ENCODE measurements at regions not wholly inside any gene's neighbourhood (a gene's known extent, or its start where the extent isn't known, plus 50 kb on each side); places are given as distances from the start of the nearest gene placed in this dataset.
"Not testable (repeated sequence)": the region's sequence is repeated elsewhere in the genome, so short reads cannot be mapped to it uniquely, and the experiment has no call there.

DNA sequence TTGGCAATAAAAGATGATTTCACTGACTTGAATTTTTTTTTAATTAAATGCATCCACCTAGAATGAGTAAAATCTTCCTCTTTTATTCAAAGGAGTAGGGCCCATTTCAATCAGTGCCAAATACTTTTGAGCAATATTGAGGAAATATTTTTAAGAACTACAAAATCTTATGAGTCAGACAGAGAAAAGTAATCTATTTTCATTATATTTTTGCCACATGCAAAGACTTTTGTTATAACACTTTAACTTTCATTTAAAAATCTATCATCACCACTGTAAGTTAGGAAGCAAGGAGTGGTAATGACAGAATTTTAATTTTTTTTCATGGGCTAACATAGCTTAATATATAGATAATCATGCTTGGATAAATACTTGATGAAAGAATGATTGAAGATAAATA, 345.2 kb upstream of the KITLG start:
- no peak for DNase-seq

DNA sequence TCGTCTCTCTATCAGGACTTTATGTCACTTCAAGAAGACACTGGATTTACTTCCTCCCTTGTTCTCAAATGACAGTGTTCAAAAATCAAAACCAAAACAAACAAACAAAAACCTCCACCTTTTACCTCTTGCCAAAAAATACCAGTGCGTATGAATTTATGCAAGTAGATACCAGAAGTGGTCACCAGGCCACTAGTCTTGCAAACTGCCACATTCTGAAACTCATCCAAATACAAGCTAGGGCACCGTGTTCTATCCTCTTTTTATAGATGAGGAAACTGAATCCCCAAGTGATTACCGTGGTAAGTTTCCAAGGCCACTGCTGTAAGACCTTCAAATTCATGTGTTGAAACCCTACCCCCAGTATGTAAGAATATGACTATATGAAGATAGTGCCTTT, 343.9 kb upstream of the KITLG start:
- no peak for DNase-seq

DNA sequence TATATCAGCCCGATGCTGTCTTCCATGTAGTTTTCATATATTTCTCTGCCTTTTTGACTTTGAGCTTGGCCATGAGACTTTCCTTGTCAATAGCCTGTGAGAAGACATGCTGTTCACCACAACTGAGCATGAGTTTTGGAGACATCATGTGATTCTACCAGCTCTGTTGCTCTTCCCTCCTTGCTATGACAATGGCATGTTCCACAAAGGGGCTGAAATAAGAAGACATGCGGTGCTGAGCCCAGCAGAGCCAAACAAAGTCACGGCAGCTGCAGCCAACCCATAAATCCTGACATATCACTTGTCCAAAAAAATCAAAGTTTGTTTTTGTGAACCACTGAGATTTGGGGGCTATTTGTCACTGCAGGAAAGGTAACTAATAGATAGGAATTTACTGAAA, 343.4 kb upstream of the KITLG start:
- DNase-seq, result no peak

DNA sequence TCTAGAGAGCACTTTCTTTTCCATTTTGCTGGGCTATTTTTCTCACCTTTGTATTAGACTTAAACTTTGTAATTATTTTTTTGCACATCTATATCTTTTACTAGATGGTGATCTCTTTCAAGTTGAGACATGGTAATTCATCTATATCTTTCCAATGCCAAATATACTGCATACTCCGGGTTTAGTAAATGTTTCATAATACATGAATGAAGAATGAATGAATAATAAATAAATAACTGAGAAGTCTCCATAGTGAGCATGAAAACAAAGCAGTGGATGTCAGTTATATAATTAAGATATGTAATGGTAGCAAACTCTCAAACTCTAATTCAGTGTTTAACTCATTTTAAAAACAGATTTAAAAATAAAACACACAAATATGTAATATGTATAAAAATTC, 342.5 kb upstream of the KITLG start:
- DNase-seq, result no peak

DNA sequence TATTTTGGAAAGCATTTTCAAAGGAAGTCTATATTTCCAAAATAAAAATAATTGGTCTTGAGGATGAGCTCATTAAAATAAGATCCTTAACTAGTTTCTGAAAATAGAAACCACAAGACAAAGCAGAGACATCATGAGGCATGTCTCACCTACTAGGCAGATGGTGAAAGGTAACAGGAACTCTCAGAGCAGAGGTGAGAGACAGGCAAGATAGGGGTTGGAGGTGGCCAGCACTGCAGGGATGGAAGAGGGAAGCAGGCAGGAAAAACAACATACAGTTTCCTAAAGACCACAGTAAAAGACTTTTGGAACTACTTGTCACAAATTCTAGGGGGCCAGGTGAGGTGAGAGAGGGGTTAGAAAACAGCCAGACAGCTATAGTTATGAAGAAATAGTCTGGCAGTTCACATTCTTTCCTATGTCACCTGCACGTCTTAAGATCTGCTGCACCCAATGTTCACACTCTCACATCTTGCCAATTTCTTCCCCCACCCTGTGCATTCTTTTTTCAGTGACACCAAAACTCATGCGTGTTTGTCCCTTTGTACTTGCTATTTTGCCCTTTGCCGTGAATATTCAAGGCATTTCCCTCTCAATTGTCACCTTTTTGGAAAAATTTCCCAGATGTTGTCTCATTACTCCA, 341.7 kb upstream of the KITLG start:
- DNase-seq, result no peak

DNA sequence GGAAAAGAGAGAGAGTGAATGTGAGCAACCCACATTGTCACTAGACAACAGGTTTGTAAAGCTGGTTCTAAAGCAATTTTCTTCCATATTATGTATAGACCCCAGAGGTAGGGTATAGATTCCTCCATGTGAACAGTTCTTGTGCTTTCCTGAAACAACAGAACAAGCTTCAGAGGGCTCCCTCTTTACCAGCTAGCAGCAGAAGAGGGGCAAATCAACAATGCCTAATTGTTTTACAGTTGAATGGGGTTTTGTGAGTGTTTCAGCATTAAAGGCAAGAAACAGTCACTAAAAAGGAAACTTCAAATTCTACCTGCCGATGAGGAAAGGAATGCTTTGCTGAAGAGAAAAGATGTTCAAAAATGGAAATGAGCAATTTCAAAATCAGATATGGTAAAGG, 341.2 kb upstream of the KITLG start:
- no peak for DNase-seq

DNA sequence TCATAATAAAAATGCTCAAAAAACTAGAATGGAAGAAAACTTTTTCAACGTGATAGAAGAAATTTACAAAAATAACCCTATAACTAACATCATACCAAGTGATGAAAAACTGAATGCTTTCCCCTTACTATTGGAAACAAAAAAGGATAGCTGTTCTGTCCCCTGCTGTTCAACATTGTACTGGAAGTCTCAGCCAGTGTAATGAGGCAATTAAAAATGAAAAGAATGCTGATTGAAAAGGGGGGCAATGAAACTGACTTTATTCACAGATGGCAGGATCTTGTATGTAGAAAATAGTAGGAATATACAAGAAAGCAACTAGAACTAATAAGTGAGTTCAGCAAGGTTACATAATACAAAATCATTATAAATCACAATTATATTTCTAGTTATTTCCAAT, 337.9 kb upstream of the KITLG start:
- DNase-seq, result no peak

DNA sequence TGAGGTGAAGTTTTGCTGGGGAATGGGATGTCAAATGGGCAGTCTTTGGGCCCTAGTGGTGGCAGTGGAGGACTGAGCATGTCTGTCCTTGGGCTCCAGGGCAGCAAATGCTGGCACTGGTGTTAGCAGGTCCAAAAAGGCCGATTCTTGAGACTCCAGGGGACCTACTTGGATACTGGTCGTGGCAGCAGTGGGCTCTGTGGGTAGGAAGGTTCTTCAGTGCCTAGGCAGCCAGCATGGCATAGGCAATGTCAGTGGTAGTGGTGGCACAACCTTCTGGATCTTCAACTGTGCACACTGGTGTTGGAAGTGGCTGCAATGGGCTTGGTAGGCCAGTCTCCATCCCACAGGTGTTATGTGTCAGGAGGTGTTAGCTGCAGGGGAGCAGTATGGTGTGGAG, 334.7 kb upstream of the KITLG start:
- no peak for DNase-seq

DNA sequence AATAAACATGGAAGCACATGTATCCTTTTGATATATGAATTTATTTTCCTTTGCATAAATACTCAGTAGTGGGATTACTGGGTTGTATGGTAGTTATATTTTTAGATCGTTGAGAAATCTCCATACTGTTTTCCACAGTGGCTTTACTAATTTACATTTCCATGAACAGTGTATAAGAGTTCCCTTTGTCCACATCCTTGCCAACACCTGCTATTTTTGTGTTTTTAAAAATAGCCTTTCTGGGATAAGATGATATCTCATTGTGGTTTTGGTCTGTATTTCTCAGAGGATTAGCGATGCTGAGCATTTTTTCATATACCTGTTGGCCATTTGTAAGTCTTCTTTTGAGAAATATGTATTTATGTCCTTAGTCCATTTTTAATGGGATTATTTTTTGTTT, 329.2 kb upstream of the KITLG start:
- DNase-seq, result no peak

DNA sequence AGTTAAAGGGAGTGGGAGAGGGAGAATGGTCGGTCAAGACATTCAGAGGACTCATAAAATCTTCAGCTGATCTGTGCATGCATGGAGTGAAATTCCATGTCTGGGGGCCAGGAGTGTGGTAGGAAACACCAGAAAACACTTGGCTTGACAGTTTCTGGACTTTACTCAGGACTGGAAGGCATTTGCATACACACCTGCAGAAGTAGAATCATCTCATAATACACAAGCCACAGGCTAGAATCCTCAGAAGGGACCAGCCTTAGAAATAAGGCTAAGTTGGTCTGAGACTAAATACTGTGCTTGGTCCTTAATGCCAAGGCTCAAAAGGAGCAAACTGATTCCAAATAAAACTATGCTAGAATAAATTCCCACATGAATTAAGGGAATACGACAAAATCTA, 328.1 kb upstream of the KITLG start:
- no peak for DNase-seq

DNA sequence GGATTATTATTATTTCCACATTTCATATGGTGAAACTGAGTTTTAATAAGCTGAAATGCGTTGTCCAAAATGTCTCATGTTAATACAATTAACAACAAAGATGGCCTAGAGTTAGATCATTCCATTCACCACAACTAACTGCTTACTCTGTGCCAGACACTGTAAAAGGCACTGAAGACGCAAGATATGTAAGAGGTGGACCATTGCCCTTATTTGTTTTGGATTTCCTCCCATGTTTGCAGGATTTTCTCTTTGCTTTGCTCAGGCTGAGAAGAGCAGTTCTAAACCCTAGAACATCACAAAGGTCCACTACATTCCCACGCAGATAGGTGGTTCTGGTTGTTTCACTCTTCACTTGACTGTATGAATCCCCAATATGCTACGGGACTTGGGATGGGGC, 324.4 kb upstream of the KITLG start:
- no peak for DNase-seq

DNA sequence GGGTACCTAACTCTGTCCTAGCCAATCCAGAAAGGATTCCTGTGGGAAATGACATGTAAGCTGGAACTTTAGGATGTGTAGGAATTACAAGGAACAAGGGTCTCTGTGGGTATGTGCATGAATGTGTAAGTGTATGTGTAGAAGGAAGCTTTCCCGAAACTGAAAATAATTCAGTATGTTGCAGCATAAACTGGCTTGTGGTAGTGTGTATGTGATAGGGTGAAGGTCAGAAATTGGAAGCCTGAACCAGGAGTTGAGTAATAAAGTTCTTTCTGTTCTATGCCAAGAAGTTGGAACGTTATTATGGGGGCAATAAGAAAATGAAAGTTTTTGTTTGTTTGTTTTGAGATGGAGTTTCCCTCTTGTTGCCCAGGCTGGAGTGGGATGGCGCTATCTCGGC, 323.1 kb upstream of the KITLG start:
- DNase-seq, result no peak

DNA sequence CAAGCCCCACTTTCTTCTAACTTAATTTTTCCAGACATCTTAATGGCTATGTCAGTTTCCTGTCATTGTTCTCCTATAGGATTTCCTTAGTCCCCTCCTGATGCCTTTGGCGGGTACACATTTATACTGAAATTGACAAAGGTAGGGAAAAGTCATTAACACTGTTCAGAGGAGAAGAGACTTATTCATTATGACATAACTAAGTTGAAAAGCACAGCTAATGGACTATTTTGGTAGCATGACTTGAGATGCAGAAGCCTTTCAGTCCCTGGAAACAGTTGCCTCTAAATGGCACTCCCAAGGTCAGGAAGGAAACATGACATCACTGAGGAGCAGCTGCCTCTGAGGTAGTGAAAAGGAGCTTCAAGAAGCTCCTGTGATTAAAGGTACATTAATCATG, 317.5 kb upstream of the KITLG start:
- DNase-seq, result no peak

DNA sequence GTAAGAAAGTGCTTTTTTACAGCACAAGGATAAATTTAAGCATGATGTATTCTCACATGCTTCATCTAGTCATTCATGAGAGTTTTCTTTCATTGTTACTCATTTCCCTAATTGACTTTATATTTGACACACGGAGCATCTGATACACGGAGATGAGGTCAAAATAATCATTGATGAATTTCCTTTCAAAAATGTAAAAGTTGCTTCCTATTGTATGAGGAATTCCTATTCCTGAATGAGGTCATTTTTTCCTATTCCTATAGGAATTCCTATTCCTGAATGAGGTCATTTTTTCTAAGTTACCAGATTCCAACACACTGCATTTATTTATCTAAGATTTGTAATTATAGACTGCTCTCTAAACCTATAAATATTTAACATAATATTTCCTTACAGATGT, 316.7 kb upstream of the KITLG start:
- no peak for DNase-seq

DNA sequence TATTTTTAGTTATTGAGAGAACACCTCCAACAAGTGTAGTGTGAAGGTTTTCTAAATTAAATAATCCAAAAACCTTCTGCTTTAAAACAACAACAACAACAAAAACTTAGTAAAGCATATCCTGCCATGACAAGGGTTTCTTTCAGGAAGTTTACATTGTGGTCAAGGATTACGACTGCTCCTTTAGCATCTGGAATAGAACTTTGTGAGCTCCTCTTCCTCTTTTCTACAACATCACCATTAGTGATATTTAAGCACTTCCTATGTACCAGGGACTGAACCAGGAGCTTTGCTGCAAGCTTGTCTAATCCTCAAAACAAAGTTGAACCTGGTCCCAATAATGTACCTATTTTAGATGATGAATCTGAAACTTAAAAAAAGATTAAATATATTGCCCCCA, 315.4 kb upstream of the KITLG start:
- DNase-seq, result no peak

DNA sequence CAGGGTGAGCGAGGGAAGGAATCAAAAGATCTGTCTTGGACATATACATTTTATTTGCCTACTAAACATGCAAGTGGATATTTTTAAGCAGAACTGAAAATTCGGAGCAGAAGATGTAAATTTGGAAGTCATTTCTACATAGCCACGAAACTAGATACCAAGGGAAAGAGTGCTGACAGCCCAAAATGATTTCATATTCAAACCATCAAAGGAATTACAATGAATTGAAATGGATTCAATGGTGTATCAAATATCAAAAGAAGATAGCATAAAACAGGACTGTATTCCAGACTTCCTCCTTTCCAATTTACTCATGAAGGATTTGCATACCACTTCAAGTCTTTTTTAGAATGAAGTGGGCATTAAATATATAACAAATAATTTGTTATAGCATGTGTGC, 313.5 kb upstream of the KITLG start:
- DNase-seq, result no peak

DNA sequence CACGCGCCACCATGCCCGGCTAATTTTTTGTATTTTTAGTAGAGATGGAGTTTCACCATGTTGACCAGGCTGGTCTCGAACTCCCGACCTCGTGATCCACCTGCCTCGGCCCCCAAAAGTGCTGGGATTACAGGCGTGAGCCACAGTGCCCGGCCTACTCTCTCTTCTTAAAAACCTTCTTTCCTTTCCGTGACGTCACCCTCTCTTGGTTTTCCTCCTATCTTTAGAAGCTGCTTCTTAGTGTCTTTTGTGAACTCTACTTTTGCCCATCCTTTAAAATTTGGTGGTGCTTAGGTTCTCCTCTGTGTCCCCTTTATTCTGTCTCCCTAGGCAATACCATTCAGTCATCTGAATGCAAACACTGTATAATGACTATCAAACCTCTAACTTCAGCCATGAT, 311.2 kb upstream of the KITLG start:
- DNase-seq, result not testable (repeated sequence)

DNA sequence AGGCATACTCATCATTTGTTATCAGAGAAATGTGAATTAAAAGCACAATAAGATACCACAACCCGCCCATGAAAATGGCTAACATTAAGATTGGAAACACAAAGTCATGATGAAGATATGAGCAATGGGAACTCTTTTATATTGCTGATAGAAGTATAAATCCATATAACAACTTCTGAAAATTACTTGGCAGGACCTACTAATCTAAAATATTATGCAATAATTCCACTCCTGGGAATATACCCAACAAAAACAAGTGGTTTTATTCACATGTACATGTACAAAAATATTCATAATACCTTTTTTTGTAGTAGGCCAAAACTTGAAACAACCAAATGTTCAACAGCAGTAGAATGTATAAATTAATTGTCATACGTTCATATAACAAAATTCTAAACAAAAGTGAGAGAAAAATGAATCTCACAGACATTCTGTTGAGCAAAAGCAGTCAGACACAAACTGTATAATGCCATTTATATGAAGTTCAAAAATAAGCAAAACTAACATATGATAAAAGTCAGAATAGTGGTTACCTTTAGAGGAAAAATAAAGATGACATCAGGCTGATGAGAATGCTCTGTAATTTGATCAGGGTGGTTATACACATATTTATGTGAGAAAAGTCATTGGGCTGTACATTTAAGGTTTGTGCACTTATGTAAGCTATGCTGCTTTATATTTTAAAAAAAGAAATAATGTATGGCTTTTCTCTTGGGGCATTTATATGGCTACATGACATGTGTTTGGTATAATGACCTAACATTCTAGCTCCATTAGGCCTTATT, 309.2 kb upstream of the KITLG start:
- no peak for DNase-seq

DNA sequence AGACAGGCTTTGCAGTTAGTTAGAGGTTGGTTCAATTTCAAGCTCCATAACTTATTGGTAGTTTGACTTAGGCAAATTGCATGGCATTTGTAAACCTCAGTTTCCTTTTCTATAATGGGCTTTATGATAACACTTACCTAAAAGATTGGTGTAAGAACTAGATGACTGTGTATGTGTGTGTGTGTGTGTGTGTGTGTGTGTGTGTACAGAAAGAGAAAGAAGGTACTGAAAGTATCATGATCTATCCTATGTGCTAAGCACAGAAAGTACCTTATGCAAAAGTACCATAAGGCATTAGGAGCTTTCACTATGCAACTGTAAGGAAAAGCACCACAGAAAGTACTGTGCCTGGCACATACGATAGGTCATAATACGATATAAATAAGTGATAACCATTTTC, 304.3 kb upstream of the KITLG start:
- DNase-seq, result no peak

DNA sequence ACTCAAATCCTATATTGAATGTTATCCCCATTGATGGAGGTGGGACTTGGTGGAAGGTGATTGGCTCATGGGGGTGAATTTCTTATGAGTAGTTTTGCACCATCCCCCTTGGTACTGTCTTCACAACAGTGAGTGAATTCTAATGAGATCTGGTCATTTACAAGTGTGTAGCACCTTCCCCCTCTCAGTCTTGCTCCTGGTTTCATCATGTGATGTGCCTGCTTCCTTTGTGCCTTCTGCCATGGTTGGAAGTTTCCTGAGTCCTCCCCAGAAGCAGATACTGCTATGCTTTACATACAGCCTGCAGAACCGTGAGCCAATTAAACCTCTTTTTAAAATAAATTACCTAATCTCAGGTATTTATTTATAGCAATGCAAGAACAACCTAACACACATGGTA, 302.4 kb upstream of the KITLG start:
- no peak for DNase-seq

DNA sequence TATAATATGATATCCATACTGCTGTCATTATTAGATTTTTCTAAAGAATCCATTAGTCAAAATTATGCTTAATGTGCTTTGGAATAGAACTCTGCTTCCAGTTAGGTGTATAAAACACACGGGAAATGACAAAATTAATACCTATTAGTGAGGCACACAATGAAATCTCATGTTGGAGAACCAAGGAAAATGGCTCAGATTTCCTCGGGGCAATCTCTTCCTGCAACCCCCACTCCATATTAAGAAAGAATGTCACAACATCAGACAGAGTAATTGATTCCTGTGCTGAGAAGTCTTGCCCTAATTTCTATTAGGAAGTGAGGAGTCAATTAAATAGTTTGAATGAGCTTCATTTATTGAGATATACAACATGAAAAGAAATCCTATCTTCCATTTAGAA, 299.8 kb upstream of the KITLG start:
- no peak for DNase-seq

DNA sequence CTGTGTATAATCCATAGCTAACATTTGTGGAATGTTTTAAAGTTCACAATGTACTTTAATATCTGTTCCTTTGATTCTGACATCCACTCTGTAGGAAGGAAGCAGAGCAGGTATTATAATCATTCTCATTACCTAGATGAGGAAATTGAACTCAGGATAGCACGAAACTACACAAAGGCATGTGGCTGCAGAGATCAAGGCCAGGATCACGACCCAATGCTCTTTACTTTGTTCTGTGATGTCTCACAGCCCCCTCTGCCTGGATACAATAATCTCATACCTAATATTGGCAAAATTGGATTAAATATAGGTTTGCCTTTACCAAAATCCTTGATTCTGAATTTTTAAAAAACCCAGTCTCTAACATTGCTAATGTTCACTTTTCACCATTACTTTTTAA, 298.0 kb upstream of the KITLG start:
- no peak for DNase-seq

DNA sequence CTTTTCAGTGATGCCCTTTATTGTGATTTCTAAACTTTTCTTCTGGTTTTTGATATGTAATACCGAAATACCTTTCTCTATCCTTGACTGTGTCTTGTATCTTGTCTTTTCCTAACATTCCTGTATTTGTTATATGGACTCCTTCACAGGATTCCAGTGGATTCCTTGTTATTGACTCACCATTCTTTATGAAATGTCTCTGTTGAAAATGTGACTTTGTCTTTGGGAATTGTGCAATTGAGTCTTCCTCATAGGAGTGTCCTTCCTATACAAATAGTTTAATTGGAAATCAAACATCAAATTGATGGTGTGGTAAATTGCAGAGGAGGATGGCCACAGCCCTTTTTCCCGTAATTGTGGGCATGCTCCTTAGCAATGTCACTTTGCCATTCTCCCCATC, 296.6 kb upstream of the KITLG start:
- DNase-seq, result no peak

DNA sequence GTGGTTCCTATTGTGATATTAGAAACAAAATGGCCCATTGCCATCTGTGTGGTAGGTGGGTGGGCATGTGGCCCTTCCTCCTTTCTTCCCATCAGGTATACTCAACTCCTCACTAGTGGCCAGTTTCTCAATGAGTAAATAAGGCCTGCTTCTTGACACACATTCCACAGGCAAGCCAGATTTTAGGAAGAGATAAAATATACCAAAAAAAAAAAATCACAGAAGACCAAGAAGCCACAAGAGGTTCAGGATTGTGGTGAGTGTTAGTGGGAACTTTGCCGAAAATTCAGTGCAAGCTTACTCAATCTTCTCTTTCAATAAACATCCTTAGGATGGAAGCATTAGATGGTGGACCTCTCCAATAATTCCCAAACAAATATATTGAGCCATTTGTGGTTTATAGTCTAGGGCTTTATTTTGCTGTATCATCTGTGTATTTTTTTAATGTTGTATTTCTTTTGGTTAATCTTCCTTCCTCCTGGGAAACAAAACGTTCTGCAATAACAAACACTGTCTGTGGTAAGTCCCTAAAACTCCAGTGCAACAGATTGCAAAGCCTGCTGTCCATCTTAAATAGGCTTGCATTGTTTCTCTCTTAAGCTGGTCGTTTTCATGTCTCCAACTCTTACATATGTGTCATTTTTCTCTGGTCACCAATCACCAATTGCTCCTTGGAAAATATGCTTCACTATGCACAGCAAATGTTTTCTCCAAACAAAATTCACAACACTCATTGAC, 289.9 kb upstream of the KITLG start:
- DNase-seq, result no peak
